Ovary (tissue), 3 donors: ENCODE measurements at regions not wholly inside any gene's neighbourhood (a gene's known extent, or its start where the extent isn't known, plus 50 kb on each side); places are given as distances from the start of the nearest gene placed in this dataset.

Source experiments
- CTCF ChIP-seq, 3 donors: fragments of 450-650 bp in 2 of 3; fragments of 200-600 bp in 1 of 3; IDR thresholded peaks; one replicate each; pipeline versions ENCODE4 v1.5.1 to v1.8.0; 2016 to 2022; ENCODE audit warnings: antibody characterized with exemption in 3 of 3, mild to moderate bottlenecking in 1 of 3
- POLR2A ChIP-seq: fragments of 450-650 bp; IDR thresholded peaks from one replicate; pipeline ENCODE4 v1.6.1; 2017; ENCODE audit warnings: antibody characterized with exemption, mild to moderate bottlenecking, moderate library complexity
- donor health status: DM: no; HTN: no; CAD: no.

GRCh38 chr3:733313-733712, 359.5 kb upstream of the CNTN6 start:
- TF ChIP-seq CTCF (IDR thresholded peaks at IDR 0.05) (no peak), POLR2A (no peak)
